IMR-90 (cell line): ENCODE measurements at regions not wholly inside any gene's neighbourhood (a gene's known extent, or its start where the extent isn't known, plus 50 kb on each side); places are given as distances from the start of the nearest gene placed in this dataset.

Experiments used
- BHLHE40 ChIP-seq: fragments of 150-350 bp; IDR thresholded peaks from 2 replicates; pipeline ENCODE4 v1.6.1; 2016; ENCODE audit warnings: mild to moderate bottlenecking, low read depth, low read length
- CEBPB ChIP-seq: IDR thresholded peaks from 2 replicates; pipeline ENCODE4 v1.6.1; 2012; ENCODE audit warnings: low read depth, low read length, improper control_type of control experiment
- ELK1 ChIP-seq: fragments of 150-350 bp; IDR thresholded peaks from 2 replicates; pipeline ENCODE4 v1.6.1; 2016; ENCODE audit warnings: low read depth, mild to moderate bottlenecking, low read length, moderate library complexity, borderline replicate concordance
- FOS ChIP-seq: fragments of 150-350 bp; IDR thresholded peaks from 2 replicates; pipeline ENCODE4 v1.6.1; 2016; ENCODE audit warnings: low read depth, low read length
- MAZ ChIP-seq: IDR thresholded peaks from 2 replicates; pipeline ENCODE4 v1.6.1; 2012; ENCODE audit warnings: low read depth, mild to moderate bottlenecking, low read length, improper control_type of control experiment, moderate library complexity, borderline replicate concordance
- NFE2L2 ChIP-seq: fragments of 150-350 bp; IDR thresholded peaks from 2 replicates; pipeline ENCODE4 v1.6.1; 2016; ENCODE audit warnings: low read depth, mild to moderate bottlenecking, low read length
- POLR2A ChIP-seq: IDR thresholded peaks from 2 replicates; pipeline ENCODE4 v1.6.1; 2012; ENCODE audit warnings: mild to moderate bottlenecking, low read depth, low read length
- RCOR1 ChIP-seq: IDR thresholded peaks from 2 replicates; pipeline ENCODE4 v1.6.1; 2012; ENCODE audit warnings: mild to moderate bottlenecking, low read length, improper control_type of control experiment; ENCODE audit not compliant: insufficient replicate concordance
- RFX5 ChIP-seq: IDR thresholded peaks from 2 replicates; pipeline ENCODE4 v1.8.0; 2012; ENCODE audit warnings: low read depth, mild to moderate bottlenecking, low read length, moderate library complexity
- SMC3 ChIP-seq: fragments of 150-350 bp; IDR thresholded peaks from 2 replicates; pipeline ENCODE4 v1.6.1; 2016; ENCODE audit warnings: low read depth, mild to moderate bottlenecking, antibody characterized with exemption, low read length, moderate library complexity
- TF ChIP-seq, protein P1 (sequence below): conservative IDR thresholded peaks from 2 replicates; pipeline ENCODE4 v1.5.1; 2012; ENCODE audit warnings: mild to moderate bottlenecking, low read depth, low read length, improper control_type of control experiment

DNA sequence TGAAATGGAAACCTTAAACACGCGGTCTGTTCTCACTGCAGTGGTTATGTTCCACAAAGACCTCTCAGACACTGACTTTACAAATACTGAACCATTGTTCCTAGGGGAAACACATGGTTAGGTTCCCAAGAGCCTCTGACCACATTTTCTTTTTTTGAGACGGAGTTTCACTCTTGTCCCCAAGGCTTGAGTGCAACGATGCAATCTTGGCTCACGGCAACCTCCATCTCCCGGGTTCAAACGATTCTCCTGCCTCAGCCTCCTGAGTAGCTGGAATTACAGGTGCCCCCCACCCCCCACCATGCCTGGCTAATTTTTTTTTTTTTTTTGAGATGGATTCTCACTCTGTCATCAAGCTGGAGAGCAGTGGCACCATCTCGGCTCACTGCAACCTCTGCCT lies 179.7 kb downstream of the RBFOX3 start:
- TF ChIP-seq POLR2A: no peak
- TF ChIP-seq NFE2L2: no peak
- TF ChIP-seq, protein P1, sequence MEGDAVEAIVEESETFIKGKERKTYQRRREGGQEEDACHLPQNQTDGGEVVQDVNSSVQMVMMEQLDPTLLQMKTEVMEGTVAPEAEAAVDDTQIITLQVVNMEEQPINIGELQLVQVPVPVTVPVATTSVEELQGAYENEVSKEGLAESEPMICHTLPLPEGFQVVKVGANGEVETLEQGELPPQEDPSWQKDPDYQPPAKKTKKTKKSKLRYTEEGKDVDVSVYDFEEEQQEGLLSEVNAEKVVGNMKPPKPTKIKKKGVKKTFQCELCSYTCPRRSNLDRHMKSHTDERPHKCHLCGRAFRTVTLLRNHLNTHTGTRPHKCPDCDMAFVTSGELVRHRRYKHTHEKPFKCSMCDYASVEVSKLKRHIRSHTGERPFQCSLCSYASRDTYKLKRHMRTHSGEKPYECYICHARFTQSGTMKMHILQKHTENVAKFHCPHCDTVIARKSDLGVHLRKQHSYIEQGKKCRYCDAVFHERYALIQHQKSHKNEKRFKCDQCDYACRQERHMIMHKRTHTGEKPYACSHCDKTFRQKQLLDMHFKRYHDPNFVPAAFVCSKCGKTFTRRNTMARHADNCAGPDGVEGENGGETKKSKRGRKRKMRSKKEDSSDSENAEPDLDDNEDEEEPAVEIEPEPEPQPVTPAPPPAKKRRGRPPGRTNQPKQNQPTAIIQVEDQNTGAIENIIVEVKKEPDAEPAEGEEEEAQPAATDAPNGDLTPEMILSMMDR: no peak
- TF ChIP-seq SMC3: no peak
- no peak for TF ChIP-seq BHLHE40
- TF ChIP-seq RFX5: no peak
- TF ChIP-seq FOS: no peak
- no peak for TF ChIP-seq ELK1
- TF ChIP-seq RCOR1: no peak
- TF ChIP-seq CEBPB: no peak
- no peak for TF ChIP-seq MAZ
